Fibroblast of skin of right quadriceps (primary cell): ENCODE measurements at regions not wholly inside any gene's neighbourhood (a gene's known extent, or its start where the extent isn't known, plus 50 kb on each side); places are given as distances from the start of the nearest gene placed in this dataset.
"Not testable (repeated sequence)": the region's sequence is repeated elsewhere in the genome, so short reads cannot be mapped to it uniquely, and the experiment has no call there.

ENCODE experiments used
- DNase-seq: peaks from one replicate; pipeline ENCODE4 v3.0.0-alpha.2; 2013

- no peak for DNase-seq
These were observed 108.1 kb downstream of the ZFAND4 start for GRCh38 chr10:45564303-45564959.

- no peak for DNase-seq
These were observed 110.6 kb downstream of the ZFAND4 start for GRCh38 chr10:45561952-45562351.

- DNase-seq, result no peak
These were observed 112.3 kb downstream of the ZFAND4 start for GRCh38 chr10:45560262-45560661.

- no peak for DNase-seq
These were observed 114.1 kb downstream of the ZFAND4 start for GRCh38 chr10:45558425-45558824.

- DNase-seq, result no peak
These were observed 115.2 kb downstream of the ZFAND4 start for GRCh38 chr10:45557275-45557905.

GRCh38 chr10:45555795-45556194, 116.8 kb downstream of the ZFAND4 start:
- DNase-seq, result peak; percentile 15

GRCh38 chr10:45555332-45555731, 117.2 kb downstream of the ZFAND4 start:
- DNase-seq, result not testable (repeated sequence)

GRCh38 chr10:45553613-45554012, 119.0 kb downstream of the ZFAND4 start:
- DNase-seq, result no peak

GRCh38 chr10:45553155-45553554, 119.4 kb downstream of the ZFAND4 start:
- DNase-seq, result no peak

- no peak for DNase-seq
These were observed 120.1 kb downstream of the ZFAND4 start for GRCh38 chr10:45552476-45552875.

- no peak for DNase-seq
These were observed 121.4 kb downstream of the ZFAND4 start for GRCh38 chr10:45550903-45551786.

GRCh38 chr10:45548068-45548467, 124.5 kb downstream of the ZFAND4 start:
- no peak for DNase-seq

- no peak for DNase-seq
These were observed 125.4 kb downstream of the ZFAND4 start for GRCh38 chr10:45547207-45547606.

- no peak for DNase-seq
These were observed 127.4 kb downstream of the ZFAND4 start for GRCh38 chr10:45545150-45545549.

- no peak for DNase-seq
These were observed 128.4 kb downstream of the ZFAND4 start for GRCh38 chr10:45544191-45544590.

GRCh38 chr10:45541032-45541431, 131.5 kb downstream of the ZFAND4 start:
- not testable (repeated sequence) for DNase-seq

GRCh38 chr10:45540589-45540988, 132.0 kb downstream of the ZFAND4 start:
- not testable (repeated sequence) for DNase-seq

- not testable (repeated sequence) for DNase-seq
These were observed 133.0 kb downstream of the ZFAND4 start for GRCh38 chr10:45539569-45539968.

- no peak for DNase-seq
These were observed 138.0 kb downstream of the ZFAND4 start for GRCh38 chr10:45534572-45534971.

GRCh38 chr10:45532480-45532879, 140.1 kb downstream of the ZFAND4 start:
- no peak for DNase-seq

GRCh38 chr10:45526309-45526905, 146.2 kb downstream of the ZFAND4 start:
- no peak for DNase-seq

- DNase-seq, result no peak
These were observed 146.5 kb downstream of the ALOX5 start for GRCh38 chr10:45520476-45520875.

- no peak for DNase-seq
These were observed 144.7 kb downstream of the ALOX5 start for GRCh38 chr10:45518741-45519140.
